Tibial nerve (tissue), 4 donors: ENCODE measurements at regions not wholly inside any gene's neighbourhood (a gene's known extent, or its start where the extent isn't known, plus 50 kb on each side); places are given as distances from the start of the nearest gene placed in this dataset.
A peak's percentile ranks its signal among the peaks of the same experiment; 100 is the strongest.

Experiments used
- DNase-seq, 2 donors: peaks; one replicate each; pipeline ENCODE4 v3.0.0-alpha.2; 2019; ENCODE audit warnings: low spot score in 2 of 2
- H3K27ac ChIP-seq, 4 donors: fragments of 200-600 bp; sonication (generic) in 3 of 4; one replicate each; pipeline ENCODE4 v1.5.1; 2017 to 2019; ENCODE audit warnings: mild to moderate bottlenecking in 1 of 4
- H3K27me3 ChIP-seq, 2 donors: fragments of 200-600 bp; sonication (generic) in 1 of 2; one replicate each; pipeline versions ENCODE4 v1.5.1 to v1.6.0; 2017 to 2019
- H3K36me3 ChIP-seq, 3 donors: fragments of 200-600 bp; sonication (generic); one replicate each; pipeline ENCODE4 v1.5.1; 2018 to 2019
- H3K4me1 ChIP-seq, 4 donors: fragments of 200-600 bp; sonication (generic) in 3 of 4; one replicate each; pipeline ENCODE4 v1.5.1; 2017 to 2019
- H3K4me3 ChIP-seq, 4 donors: fragments of 200-600 bp; sonication (generic) in 3 of 4; one replicate each; pipeline ENCODE4 v1.5.1; 2017 to 2019; ENCODE audit warnings: mild to moderate bottlenecking in 1 of 4, moderate library complexity in 1 of 4
- H3K9me3 ChIP-seq, 4 donors: fragments of 200-600 bp; sonication (generic) in 3 of 4; one replicate each; pipeline ENCODE4 v1.5.1; 2017 to 2019
- EP300 ChIP-seq, 2 donors: sonication (generic); formaldehyde crosslinking; IDR thresholded peaks; one replicate each; pipeline ENCODE4 v1.6.1; 2017; ENCODE audit warnings: antibody characterized with exemption in 2 of 2, mild to moderate bottlenecking in 1 of 2
- POLR2A ChIP-seq, 2 donors: fragments of 450-650 bp; IDR thresholded peaks; one replicate each; pipeline ENCODE4 v1.6.1; 2017; ENCODE audit warnings: antibody characterized with exemption in 2 of 2, mild to moderate bottlenecking in 2 of 2, moderate library complexity in 2 of 2
- WGBS, 2 donors: methylation state at CpG; one replicate each; pipeline ENCODE4 v1.1.5; 2018; 5-methylcytosine and 5-hydroxymethylcytosine counted together
- TF ChIP-seq, protein P1 (sequence below), 5 experiments: fragments of 200-600 bp in 3 of 5; fragments of 450-650 bp in 2 of 5; sonication (generic) in 3 of 5; IDR thresholded peaks; one replicate each; pipeline ENCODE4 v1.5.1; 2016 to 2019; ENCODE audit warnings: antibody characterized with exemption in 5 of 5, mild to moderate bottlenecking in 3 of 5, moderate library complexity in 2 of 5

GRCh38 chr11:88424881-88425280 lies 87.3 kb upstream of the CTSC start:
- no peak overlapping the region for H3K27ac ChIP-seq
- no peaks in the 10 kb centered on the region for H3K9me3 ChIP-seq
- no peaks in the 10 kb centered on the region for H3K27me3 ChIP-seq
- DNase-seq: no peak
- H3K4me1 ChIP-seq: peaks cover 0 to 16% (median 4%) of the 10 kb centered on the region in 4 donors
- 87 to 94% methylated on average over 6 of the region's 6 CpGs for WGBS, 2 donors
- H3K36me3 ChIP-seq: peaks cover 0 to 2% (median 0%) of the 10 kb centered on the region in 3 donors
- TF ChIP-seq EP300 (IDR thresholded peaks at IDR 0.05): no peak
- TF ChIP-seq, protein P1, sequence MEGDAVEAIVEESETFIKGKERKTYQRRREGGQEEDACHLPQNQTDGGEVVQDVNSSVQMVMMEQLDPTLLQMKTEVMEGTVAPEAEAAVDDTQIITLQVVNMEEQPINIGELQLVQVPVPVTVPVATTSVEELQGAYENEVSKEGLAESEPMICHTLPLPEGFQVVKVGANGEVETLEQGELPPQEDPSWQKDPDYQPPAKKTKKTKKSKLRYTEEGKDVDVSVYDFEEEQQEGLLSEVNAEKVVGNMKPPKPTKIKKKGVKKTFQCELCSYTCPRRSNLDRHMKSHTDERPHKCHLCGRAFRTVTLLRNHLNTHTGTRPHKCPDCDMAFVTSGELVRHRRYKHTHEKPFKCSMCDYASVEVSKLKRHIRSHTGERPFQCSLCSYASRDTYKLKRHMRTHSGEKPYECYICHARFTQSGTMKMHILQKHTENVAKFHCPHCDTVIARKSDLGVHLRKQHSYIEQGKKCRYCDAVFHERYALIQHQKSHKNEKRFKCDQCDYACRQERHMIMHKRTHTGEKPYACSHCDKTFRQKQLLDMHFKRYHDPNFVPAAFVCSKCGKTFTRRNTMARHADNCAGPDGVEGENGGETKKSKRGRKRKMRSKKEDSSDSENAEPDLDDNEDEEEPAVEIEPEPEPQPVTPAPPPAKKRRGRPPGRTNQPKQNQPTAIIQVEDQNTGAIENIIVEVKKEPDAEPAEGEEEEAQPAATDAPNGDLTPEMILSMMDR (IDR thresholded peaks at IDR 0.05): no peak
- TF ChIP-seq POLR2A (IDR thresholded peaks at IDR 0.05): no peak
- no peak overlapping the region for H3K4me3 ChIP-seq

DNA sequence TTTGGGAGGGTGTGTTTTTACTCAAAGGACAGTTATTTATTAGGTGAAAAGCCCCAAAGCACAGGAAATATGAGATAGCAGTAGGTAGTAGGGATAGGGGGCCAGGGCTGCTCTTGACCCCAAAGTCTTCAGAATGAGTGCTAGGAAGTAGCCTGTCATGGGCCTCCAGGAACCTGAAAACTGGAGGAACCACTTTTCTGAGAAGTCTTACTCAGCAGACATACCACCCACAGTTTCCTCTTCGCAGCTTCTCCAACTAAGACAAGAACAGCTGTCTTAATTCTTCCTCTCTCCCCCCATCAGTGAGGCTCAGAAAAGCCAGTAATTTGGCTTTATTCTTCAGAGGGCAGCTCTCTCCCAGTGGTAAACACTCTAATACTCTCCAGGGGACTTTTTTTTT lies 84.0 kb upstream of the CTSC start:
- Histone ChIP-seq H3K9me3 (no peaks in the 10 kb centered on the region), H3K27me3 (no peaks in the 10 kb centered on the region), H3K36me3 (peaks cover 0 to 2% (median 0%) of the 10 kb centered on the region in 3 donors), H3K4me3 (no peak overlapping the region), H3K4me1 (peaks cover 0 to 21% (median 4%) of the 10 kb centered on the region in 4 donors), H3K27ac (peak overlapping the region in 2 of 4 donors; percentile 64 to 70)
- 55 to 72% methylated on average over 1 of the region's 1 CpG for WGBS, 2 donors
- DNase-seq: no peak
- no peak for TF ChIP-seq POLR2A (IDR thresholded peaks at IDR 0.05)
- TF ChIP-seq, protein P1 (IDR thresholded peaks at IDR 0.05): no peak
- TF ChIP-seq EP300 (IDR thresholded peaks at IDR 0.05): no peak

GRCh38 chr11:88420165-88420791 lies 82.7 kb upstream of the CTSC start:
- H3K4me3 ChIP-seq: no peak overlapping the region
- TF ChIP-seq EP300 (IDR thresholded peaks at IDR 0.05) (peak in 1 of 2 donors; percentile 47), POLR2A (IDR thresholded peaks at IDR 0.05) (no peak)
- TF ChIP-seq, protein P1 (IDR thresholded peaks at IDR 0.05): no peak
- no peaks in the 10 kb centered on the region for H3K27me3 ChIP-seq
- H3K36me3 ChIP-seq: peaks cover 0 to 2% (median 0%) of the 10 kb centered on the region in 3 donors
- peaks cover 0 to 22% (median 6%) of the 10 kb centered on the region in 4 donors for H3K4me1 ChIP-seq
- 66 to 72% methylated on average over 7 of the region's 7 CpGs for WGBS, 2 donors
- H3K27ac ChIP-seq: peak overlapping the region in 2 of 4 donors; percentile 57 to 64
- peak in 1 of 2 donors; percentile 33 for DNase-seq
- H3K9me3 ChIP-seq: no peaks in the 10 kb centered on the region

DNA sequence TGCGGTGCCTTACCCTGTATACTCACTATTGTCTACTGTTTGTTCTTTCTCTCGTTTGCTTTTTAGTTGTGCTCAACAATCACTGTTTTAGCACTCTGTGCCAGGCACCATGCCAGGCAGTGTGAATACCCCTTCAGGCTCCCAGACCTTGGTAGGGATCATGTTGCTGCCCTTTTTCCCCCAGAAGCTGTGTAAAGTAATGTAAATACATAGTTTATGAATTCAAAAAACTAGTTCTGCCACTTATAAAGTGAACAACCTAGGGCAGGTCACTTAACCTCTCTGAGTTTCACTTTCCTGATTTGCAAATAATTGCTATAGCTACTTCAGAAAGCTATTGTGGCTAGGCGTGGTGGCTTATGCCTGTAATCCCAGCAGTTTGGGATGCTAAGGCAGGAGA lies 81.0 kb upstream of the CTSC start:
- Histone ChIP-seq H3K36me3 (peaks cover 0 to 2% (median 0%) of the 10 kb centered on the region in 3 donors), H3K9me3 (no peaks in the 10 kb centered on the region), H3K4me3 (no peak overlapping the region), H3K27me3 (no peaks in the 10 kb centered on the region), H3K4me1 (peaks cover 0 to 30% (median 15%) of the 10 kb centered on the region in 4 donors), H3K27ac (no peak overlapping the region)
- TF ChIP-seq, protein P1 (IDR thresholded peaks at IDR 0.05): no peak
- TF ChIP-seq EP300 (IDR thresholded peaks at IDR 0.05) (no peak), POLR2A (IDR thresholded peaks at IDR 0.05) (no peak)
- DNase-seq: no peak
- WGBS, 2 donors: 54 to 61% methylated on average over 3 of the region's 3 CpGs

GRCh38 chr11:88415495-88415894 lies 78.0 kb upstream of the CTSC start:
- no peaks in the 10 kb centered on the region for H3K9me3 ChIP-seq
- no peak overlapping the region for H3K27ac ChIP-seq
- H3K36me3 ChIP-seq: no peaks in the 10 kb centered on the region
- 71 to 83% methylated on average over 1 of the region's 1 CpG for WGBS, 2 donors
- H3K4me3 ChIP-seq: no peak overlapping the region
- DNase-seq: no peak
- no peak for TF ChIP-seq EP300 (IDR thresholded peaks at IDR 0.05)
- TF ChIP-seq, protein P1 (IDR thresholded peaks at IDR 0.05): no peak
- TF ChIP-seq POLR2A (IDR thresholded peaks at IDR 0.05): no peak
- H3K27me3 ChIP-seq: no peaks in the 10 kb centered on the region
- H3K4me1 ChIP-seq: peaks cover 0 to 15% (median 11%) of the 10 kb centered on the region in 4 donors
